Activated gamma-delta T cell treated with anti-CD3 and anti-CD28 coated beads, Interleukin-2, amount 50 U/mL, for 16 hours (primary cell): ENCODE measurements at regions not wholly inside any gene's neighbourhood (a gene's known extent, or its start where the extent isn't known, plus 50 kb on each side); places are given as distances from the start of the nearest gene placed in this dataset.
"Not testable (repeated sequence)": the region's sequence is repeated elsewhere in the genome, so short reads cannot be mapped to it uniquely, and the experiment has no call there.

ENCODE experiments used
- DNase-seq: peaks from one replicate; pipeline ENCODE4 v3.0.0-alpha.2; 2020; ENCODE audit warnings: low read depth

GRCh38 chr16:82298472-82298871, 128.4 kb upstream of the MPHOSPH6 start:
- no peak for DNase-seq

GRCh38 chr16:82295290-82296201, 125.5 kb upstream of the MPHOSPH6 start:
- no peak for DNase-seq

- DNase-seq, result no peak
Observed at GRCh38 chr16:82293671-82294070, 123.6 kb upstream of the MPHOSPH6 start.

- DNase-seq, result no peak
Observed at GRCh38 chr16:82287937-82288336, 117.9 kb upstream of the MPHOSPH6 start.

- DNase-seq, result no peak
Observed at GRCh38 chr16:82282662-82283061, 112.6 kb upstream of the MPHOSPH6 start.

GRCh38 chr16:82281544-82281943, 111.5 kb upstream of the MPHOSPH6 start:
- no peak for DNase-seq

GRCh38 chr16:82280867-82281266, 110.8 kb upstream of the MPHOSPH6 start:
- DNase-seq, result no peak

GRCh38 chr16:82275349-82275748, 105.3 kb upstream of the MPHOSPH6 start:
- DNase-seq, result not testable (repeated sequence)

- no peak for DNase-seq
Observed at GRCh38 chr16:82271636-82272035, 101.6 kb upstream of the MPHOSPH6 start.

- not testable (repeated sequence) for DNase-seq
Observed at GRCh38 chr16:82267675-82268074, 97.7 kb upstream of the MPHOSPH6 start.

GRCh38 chr16:82265809-82266208, 95.8 kb upstream of the MPHOSPH6 start:
- DNase-seq, result no peak

- DNase-seq, result no peak
Observed at GRCh38 chr16:82264756-82265155, 94.7 kb upstream of the MPHOSPH6 start.

GRCh38 chr16:82263521-82264143, 93.6 kb upstream of the MPHOSPH6 start:
- peak; percentile 25 for DNase-seq

- DNase-seq, result no peak
Observed at GRCh38 chr16:82262244-82262643, 92.2 kb upstream of the MPHOSPH6 start.

- no peak for DNase-seq
Observed at GRCh38 chr16:82260212-82260795, 90.3 kb upstream of the MPHOSPH6 start.

- no peak for DNase-seq
Observed at GRCh38 chr16:82259731-82260130, 89.7 kb upstream of the MPHOSPH6 start.

- no peak for DNase-seq
Observed at GRCh38 chr16:82257990-82258389, 88.0 kb upstream of the MPHOSPH6 start.

GRCh38 chr16:82252582-82252981, 82.6 kb upstream of the MPHOSPH6 start:
- DNase-seq, result no peak

- DNase-seq, result no peak
Observed at GRCh38 chr16:82248677-82249076, 78.7 kb upstream of the MPHOSPH6 start.

GRCh38 chr16:82248012-82248656, 78.1 kb upstream of the MPHOSPH6 start:
- DNase-seq, result no peak

- DNase-seq, result no peak
Observed at GRCh38 chr16:82242201-82242600, 72.2 kb upstream of the MPHOSPH6 start.

GRCh38 chr16:82241469-82242052, 71.5 kb upstream of the MPHOSPH6 start:
- DNase-seq, result no peak
